NCI-H446 (cell line): ENCODE measurements at regions not wholly inside any gene's neighbourhood (a gene's known extent, or its start where the extent isn't known, plus 50 kb on each side); places are given as distances from the start of the nearest gene placed in this dataset.
"Not testable (repeated sequence)": the region's sequence is repeated elsewhere in the genome, so short reads cannot be mapped to it uniquely, and the experiment has no call there.

ENCODE experiments used
- DNase-seq, 2 experiments: peaks; one replicate each; lab custom pipeline; 2025; lab: John Stamatoyannopoulos, UW

DNA sequence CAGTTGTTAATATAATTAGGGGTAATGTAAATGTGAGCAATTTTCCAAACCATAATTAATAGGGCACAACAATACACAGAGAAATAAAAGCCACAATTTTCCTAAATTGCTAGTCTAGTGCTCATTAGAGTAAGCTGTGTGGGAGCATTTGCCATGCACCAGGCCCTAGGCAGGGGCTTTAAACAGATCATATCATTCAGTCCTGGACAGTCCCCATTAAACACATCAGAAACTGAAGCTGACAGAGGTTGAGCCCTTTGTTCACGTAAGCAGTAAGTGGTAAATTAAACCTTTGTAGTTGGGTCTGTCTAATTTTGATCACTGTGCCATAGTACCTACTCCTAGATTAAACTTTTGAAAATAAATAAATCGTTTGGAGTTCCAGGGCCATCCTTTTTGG lies 931.1 kb downstream of the C6orf118 start:
- no peak for DNase-seq

DNA sequence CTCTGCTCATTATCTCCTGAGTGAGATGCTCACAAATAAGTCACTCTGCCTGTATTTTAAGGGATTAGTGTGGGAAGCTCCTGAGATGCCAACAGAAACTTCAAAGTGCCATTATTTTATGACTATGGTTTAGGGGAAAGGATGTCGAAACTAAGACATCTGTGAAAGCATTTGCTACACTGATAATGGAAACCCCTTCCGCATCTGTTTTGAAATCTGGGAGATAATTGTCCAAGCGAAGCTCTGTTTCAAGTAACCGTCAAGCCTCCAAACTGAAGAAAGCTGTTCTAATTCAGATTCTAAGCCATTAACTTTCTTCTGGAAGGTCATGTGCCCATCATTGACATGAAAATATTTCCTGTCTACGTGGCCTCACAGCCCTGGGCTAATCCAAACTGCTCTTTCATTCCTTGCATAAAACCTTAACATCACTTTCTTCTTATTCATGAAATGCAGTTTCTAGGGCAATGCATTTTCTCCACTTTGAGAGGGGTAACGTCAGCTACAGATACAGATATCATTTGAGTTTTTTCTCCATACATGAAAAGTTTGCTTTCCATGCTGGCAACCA lies 932.0 kb downstream of the C6orf118 start:
- no peak for DNase-seq

GRCh38 chr6:164370773-164371172 lies 938.6 kb downstream of the C6orf118 start:
- no peak for DNase-seq

DNA sequence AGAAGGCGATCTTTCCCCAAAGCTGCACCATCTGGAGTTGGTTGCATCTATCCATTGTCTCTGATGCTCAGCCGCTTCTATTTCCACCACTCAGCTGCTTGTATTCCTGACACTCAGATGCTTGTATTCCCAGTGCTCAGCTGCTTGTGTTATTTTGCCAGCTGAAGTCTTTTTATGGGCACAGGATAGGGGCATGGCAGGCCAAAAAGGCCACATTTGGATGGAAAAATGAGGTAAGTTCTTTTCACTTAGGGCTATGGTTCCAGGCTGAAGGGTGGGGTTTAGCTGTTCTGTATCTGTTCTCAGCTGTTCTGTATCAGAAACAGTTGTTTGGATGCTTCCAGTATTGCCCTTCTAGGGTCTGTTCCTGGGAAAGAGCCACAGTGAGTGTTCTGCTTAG lies 944.9 kb downstream of the QKI start:
- DNase-seq = no peak

DNA sequence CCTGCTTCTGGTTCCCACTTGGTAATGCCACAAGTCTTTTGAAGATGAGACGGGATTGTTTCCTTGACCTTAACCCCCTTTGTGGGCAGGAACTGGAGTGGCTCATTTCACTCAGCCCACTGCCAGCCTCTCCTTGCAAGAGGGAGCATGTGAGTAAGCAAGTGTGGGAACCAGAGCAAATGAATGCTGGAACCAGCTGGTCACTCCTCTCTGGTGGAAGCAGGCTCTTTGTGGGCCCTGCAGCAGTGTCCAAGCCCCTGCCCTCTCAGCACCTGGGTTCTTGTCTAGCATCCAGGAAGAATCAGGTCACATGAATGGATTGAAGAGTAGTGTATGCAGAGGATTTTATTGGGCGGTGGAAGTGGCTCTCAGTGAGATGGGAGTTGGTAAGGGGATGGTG lies 944.5 kb downstream of the QKI start:
- no peak for DNase-seq

GRCh38 chr6:164356814-164357213 lies 942.3 kb downstream of the QKI start:
- no peak for DNase-seq

DNA sequence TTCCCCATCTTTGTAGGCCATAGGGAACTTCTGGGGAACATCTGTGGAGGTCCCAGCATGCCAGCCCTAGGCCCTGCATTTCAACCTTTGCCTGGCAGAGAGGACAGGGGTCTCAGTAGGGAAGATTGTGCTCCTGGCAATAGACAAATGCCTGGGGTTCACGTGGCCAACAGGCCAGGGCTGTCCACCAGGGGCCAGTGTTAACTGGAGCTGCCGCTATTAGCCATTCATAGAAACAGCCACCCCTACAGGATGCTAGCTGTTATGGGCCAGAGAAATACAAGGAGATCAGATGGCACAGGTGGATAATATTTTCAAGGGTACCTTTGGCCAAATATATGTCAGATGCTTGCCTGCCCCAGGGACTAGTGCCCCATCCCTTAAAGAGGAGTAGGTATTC lies 932.9 kb downstream of the QKI start:
- DNase-seq = no peak

DNA sequence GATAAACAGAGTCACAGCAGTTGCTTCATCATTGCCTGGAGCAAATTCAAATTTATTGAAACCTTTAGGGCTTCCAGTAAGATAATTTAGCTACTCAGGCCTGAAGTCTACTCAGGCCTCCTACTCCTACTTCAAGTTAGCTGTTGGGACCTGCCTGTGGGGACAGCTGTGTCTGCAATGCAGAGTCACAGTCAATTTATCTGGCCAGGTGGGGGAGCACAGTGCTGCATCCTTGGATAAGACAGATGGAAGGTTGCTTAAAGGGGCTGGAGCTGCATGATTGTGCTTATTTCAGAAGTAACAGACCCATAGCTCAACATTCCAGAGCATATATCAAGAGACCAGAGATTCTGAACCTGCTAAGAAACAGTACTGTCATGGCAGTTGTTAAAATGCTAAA lies 932.1 kb downstream of the QKI start:
- no peak for DNase-seq

- DNase-seq = no peak
These were observed 931.4 kb downstream of the QKI start for GRCh38 chr6:164345806-164346496.

GRCh38 chr6:164345327-164345726 lies 930.8 kb downstream of the QKI start:
- DNase-seq = no peak

GRCh38 chr6:164344801-164345291 lies 930.3 kb downstream of the QKI start:
- DNase-seq = no peak

GRCh38 chr6:164339442-164339841 lies 924.9 kb downstream of the QKI start:
- DNase-seq = not testable (repeated sequence)

DNA sequence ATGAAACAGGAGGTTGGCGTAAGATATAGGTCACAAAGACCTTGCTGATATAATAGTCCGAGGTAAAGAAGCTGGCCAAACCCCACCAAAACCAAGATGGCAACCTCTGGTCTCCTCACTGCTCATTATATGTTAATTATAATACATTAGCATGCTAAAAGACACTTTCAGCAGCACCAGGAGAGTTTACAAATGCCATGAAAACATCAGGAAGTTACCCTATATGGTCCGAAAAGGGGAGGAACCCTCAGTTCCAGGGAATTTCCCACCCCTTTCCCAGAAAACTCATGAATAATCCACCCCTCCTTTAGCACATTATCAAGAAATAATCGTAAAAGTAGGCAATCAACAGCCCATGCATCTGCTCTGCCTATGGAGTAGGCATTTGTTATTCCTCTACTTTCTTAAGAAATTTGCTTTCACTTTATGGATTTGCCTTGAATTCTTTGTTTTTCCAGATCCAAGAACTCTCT lies 923.4 kb downstream of the QKI start:
- no peak for DNase-seq

- no peak for DNase-seq
These were observed 922.8 kb downstream of the QKI start for GRCh38 chr6:164337024-164337924.

GRCh38 chr6:164336455-164336854 lies 921.9 kb downstream of the QKI start:
- DNase-seq = no peak

DNA sequence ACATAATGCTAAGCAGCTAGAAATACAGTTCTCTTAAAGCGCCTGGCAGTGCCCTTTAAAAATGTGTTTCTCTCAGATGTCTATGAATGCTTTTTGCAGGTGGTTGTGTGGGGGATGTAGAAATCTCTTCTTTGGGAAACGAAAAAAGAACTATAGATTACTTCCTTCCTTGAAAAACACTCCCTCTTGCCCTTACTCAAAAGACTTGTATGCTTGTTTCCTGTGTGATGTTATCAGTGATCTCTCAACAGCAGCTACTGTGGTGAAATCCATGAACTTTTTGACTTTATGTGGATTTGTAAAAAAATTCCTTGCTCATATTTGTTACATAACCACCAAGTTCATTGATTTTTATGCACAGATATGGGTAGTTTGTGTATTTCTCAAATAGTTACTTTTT lies 916.5 kb downstream of the QKI start:
- DNase-seq = no peak

DNA sequence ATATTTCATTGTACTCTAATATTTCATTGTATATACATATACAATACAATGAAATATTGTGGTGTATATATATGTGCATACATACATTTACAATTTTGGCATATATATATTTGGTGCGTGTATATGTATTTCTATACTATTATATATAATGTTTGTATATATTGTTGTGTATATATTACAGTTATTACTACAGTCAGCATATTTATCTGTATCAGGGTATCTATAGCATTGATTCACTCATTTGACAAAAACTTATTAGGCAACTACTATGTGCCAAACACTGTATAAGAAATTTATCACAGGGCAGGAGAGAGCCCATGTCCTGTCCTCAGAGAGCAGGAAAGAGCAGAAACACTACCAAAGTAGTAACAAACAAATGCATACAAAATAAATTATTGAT lies 910.6 kb downstream of the QKI start:
- no peak for DNase-seq

DNA sequence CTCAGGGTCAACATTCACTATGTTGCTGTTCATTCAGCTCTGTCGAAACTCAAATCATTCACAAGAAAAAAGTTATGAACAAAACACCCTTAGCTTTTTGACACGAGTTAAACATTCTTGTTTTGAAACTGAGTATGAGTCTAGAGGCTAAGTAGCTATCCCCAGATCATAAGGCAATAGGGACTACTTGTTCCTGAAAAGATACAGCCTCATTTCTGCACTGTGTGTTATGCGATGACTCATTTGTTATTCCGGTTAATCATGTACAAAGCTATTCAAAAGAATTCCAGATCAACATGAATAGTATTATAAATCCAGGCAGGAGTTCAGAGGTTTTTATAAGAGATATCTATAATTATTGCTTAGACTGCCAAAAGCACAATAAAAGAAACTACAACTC lies 908.0 kb downstream of the QKI start:
- DNase-seq = no peak

DNA sequence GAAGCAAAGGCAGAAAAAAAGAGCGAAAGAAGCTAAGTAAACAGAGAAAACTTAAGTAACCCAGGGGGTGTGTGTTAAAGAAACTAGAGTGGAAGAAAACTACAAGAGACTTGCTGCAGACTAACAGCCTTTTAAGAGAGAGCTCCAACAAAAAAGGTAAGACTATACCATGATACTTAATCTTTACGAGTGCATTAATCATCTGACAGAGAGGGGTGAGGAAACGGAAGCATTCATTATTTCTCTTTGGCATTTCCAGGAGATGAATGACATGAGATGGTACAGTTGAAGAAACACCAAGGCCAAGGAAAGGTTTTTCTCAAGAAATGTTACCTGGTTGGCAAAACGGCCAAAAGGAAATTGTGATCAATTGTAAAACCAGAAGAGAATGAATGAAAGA lies 906.8 kb downstream of the QKI start:
- DNase-seq = no peak

DNA sequence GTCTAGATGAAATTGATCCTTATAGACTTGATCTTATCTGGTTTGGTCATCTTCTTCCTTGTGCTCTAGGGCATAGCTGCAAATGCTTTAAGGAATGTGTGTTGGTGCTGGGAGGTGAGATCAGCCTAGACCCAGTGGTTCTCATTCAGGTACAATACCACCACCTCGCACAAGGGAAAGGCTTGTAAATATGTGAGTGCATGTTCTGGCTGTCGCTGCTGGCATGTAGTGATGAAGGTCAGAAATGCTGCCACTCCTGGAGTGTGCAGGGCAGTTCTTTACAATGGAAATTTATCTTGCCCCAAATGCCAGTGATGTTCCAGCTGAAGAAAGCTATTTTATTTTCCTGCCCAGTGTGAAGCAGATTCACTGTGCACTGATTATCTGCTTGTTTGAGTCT lies 900.9 kb downstream of the QKI start:
- no peak for DNase-seq

- no peak for DNase-seq
These were observed 893.8 kb downstream of the QKI start for GRCh38 chr6:164308339-164308738.

DNA sequence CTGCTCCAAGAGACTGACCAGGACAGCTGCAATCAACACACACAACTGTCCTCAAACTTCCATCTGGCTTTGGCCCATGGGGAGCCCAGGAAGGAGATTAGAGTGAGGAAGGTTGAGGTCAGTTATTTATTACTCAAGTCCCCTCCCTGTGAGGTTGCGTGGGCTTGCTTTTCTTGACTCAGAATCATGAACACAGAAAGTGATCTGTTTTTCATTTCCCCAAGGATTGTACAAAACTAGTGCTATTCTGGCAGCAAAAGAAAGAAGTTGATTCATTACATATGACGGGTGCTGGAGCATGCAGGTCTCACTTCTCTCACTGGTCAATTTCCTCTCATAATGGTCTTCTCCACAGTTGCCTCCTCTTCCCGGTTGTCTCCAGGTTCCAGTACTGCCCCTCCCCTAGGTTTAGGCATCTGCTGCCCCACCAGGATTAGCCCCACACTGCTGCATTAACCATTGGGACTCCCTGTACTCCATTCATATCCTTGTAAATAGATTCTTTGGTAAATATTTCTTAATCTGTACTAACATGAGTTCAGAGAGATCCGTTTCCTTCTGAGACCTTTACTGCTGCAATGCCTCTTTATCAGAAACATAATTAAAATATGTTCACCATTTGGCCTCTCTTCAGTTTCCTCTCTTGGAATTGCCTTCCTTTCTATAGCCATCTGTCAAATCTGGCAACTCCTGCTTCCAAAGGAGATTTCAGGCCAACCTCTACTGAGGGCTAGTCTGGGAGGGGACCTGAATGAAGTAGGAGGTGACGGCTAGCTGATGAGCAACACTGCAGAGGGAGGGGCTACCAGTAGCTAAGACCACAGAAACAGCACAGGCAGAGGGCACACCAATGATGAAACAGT lies 888.8 kb downstream of the QKI start:
- peak; percentile 5 to 52 for DNase-seq
